Liver (tissue), 7 donors: ENCODE measurements at regions not wholly inside any gene's neighbourhood (a gene's known extent, or its start where the extent isn't known, plus 50 kb on each side); places are given as distances from the start of the nearest gene placed in this dataset.

Experiments
- DNase-seq: peaks from one replicate; pipeline ENCODE4 v3.0.0-alpha.2; 2017; ENCODE audit warnings: low spot score
- H3K27ac ChIP-seq, 2 donors: one replicate each; pipeline ENCODE4 v1.7.0; 2013; ENCODE audit warnings: inconsistent platforms in 2 of 2, low read length in 2 of 2, control low read depth in 1 of 2, low read depth in 1 of 2, mild to moderate bottlenecking in 1 of 2
- H3K27me3 ChIP-seq, 4 donors: one replicate each; pipeline versions ENCODE4 v1.6.1 to v1.7.0; 2013; ENCODE audit warnings: low read length in 3 of 4, inconsistent platforms in 1 of 4, mild to moderate bottlenecking in 1 of 4, moderate library complexity in 1 of 4; ENCODE audit not compliant: control insufficient read depth in 4 of 4, insufficient read depth in 4 of 4
- H3K36me3 ChIP-seq, 4 donors: one replicate each; pipeline versions ENCODE4 v1.6.1 to v1.7.0; 2013; ENCODE audit warnings: low read length in 3 of 4, mild to moderate bottlenecking in 3 of 4, low read depth in 1 of 4, moderate library complexity in 1 of 4; ENCODE audit not compliant: control insufficient read depth in 4 of 4, insufficient read depth in 3 of 4
- H3K4me1 ChIP-seq, 4 donors: one replicate each; pipeline versions ENCODE4 v1.6.1 to v1.7.0; 2013; ENCODE audit warnings: low read length in 3 of 4, mild to moderate bottlenecking in 3 of 4, moderate library complexity in 1 of 4; ENCODE audit not compliant: control insufficient read depth in 4 of 4, insufficient read depth in 4 of 4
- H3K4me3 ChIP-seq, 3 donors: one replicate each; pipeline versions ENCODE4 v1.6.1 to v1.7.0; 2013; ENCODE audit warnings: low read length in 3 of 3, control low read depth in 1 of 3, low read depth in 1 of 3, mild to moderate bottlenecking in 1 of 3
- H3K9ac ChIP-seq, 2 donors: one replicate each; pipeline ENCODE4 v1.7.0; 2013; ENCODE audit warnings: low read length in 2 of 2, mild to moderate bottlenecking in 2 of 2, moderate library complexity in 2 of 2, control low read depth in 1 of 2, low read depth in 1 of 2
- H3K9me3 ChIP-seq, 4 donors: one replicate each; pipeline versions ENCODE4 v1.6.1 to v1.7.0; 2013; ENCODE audit warnings: low read length in 3 of 4; ENCODE audit not compliant: control insufficient read depth in 4 of 4
- CTCF ChIP-seq: fragments of 150-350 bp; IDR thresholded peaks from 2 replicates; pipeline ENCODE4 v1.5.1; 2017; ENCODE audit warnings: improper control_type of control experiment, low read depth, low read length; ENCODE audit not compliant: missing input control
- EGR1 ChIP-seq, 2 donors: IDR thresholded peaks; 2 replicates each; pipeline ENCODE4 v1.6.1; 2016 to 2018; ENCODE audit warnings: antibody characterized with exemption in 2 of 2, low read depth in 2 of 2
- FOXA1 ChIP-seq: IDR thresholded peaks from 2 replicates; pipeline ENCODE4 v1.6.1; 2016; ENCODE audit warnings: antibody characterized with exemption
- FOXA2 ChIP-seq: IDR thresholded peaks from 2 replicates; pipeline ENCODE4 v1.6.1; 2016; ENCODE audit warnings: antibody characterized with exemption
- GABPA ChIP-seq, 2 donors: IDR thresholded peaks in 1 of 2; conservative IDR thresholded peaks in 1 of 2; 2 replicates each; pipeline ENCODE4 v1.6.1; 2016; ENCODE audit warnings: antibody characterized with exemption in 2 of 2, mild to moderate bottlenecking in 1 of 2, moderate library complexity in 1 of 2
- HNF4A ChIP-seq, 2 donors: conservative IDR thresholded peaks; 2 replicates each; pipeline ENCODE4 v1.6.1; 2016; ENCODE audit warnings: antibody characterized with exemption in 2 of 2, mild to moderate bottlenecking in 2 of 2
- HNF4G ChIP-seq: IDR thresholded peaks from 2 replicates; pipeline ENCODE4 v1.6.1; 2016; ENCODE audit warnings: antibody characterized with exemption
- JUND ChIP-seq, 2 donors: IDR thresholded peaks; 2 replicates each; pipeline ENCODE4 v1.6.1; 2016; ENCODE audit warnings: antibody characterized with exemption in 2 of 2
- MAX ChIP-seq: IDR thresholded peaks from 2 replicates; pipeline ENCODE4 v1.6.1; 2016; ENCODE audit warnings: antibody characterized with exemption
- NR2F2 ChIP-seq: IDR thresholded peaks from 2 replicates; pipeline ENCODE4 v1.6.1; 2016; ENCODE audit warnings: antibody characterized with exemption
- RAD21 ChIP-seq, 2 donors: IDR thresholded peaks; 2 replicates each; pipeline ENCODE4 v1.6.1; 2016; ENCODE audit warnings: antibody characterized with exemption in 2 of 2, mild to moderate bottlenecking in 2 of 2
- RXRA ChIP-seq, 2 donors: IDR thresholded peaks; 2 replicates each; pipeline ENCODE4 v1.6.1; 2017 to 2018; ENCODE audit warnings: antibody characterized with exemption in 2 of 2, mild to moderate bottlenecking in 1 of 2
- SP1 ChIP-seq: IDR thresholded peaks from 2 replicates; pipeline ENCODE4 v1.6.1; 2018; ENCODE audit warnings: antibody characterized with exemption, mild to moderate bottlenecking
- TAF1 ChIP-seq: conservative IDR thresholded peaks from 2 replicates; pipeline ENCODE4 v1.6.1; 2016; ENCODE audit warnings: antibody characterized with exemption, mild to moderate bottlenecking
- YY1 ChIP-seq: IDR thresholded peaks from 2 replicates; pipeline ENCODE4 v1.6.1; 2016; ENCODE audit warnings: antibody characterized with exemption, mild to moderate bottlenecking
- TF ChIP-seq, protein P1 (sequence below): IDR thresholded peaks from 2 replicates; pipeline ENCODE4 v1.6.1; 2016; ENCODE audit warnings: antibody characterized with exemption, mild to moderate bottlenecking
- TF ChIP-seq, protein P2 (sequence below): IDR thresholded peaks from 2 replicates; pipeline ENCODE4 v1.6.1; 2016; ENCODE audit warnings: antibody characterized with exemption
- TF ChIP-seq, protein P3 (sequence below): IDR thresholded peaks from 2 replicates; pipeline ENCODE4 v1.6.1; 2016; ENCODE audit warnings: antibody characterized with exemption
- donor health status: healthy.
- donor health status: healthy.
- donor health status: healthy.
- donor health status: healthy.

GRCh38 chr9:80550181-80550580 lies 978.4 kb downstream of the TLE4 start:
- no peak for TF ChIP-seq MAX
- no peak for TF ChIP-seq EGR1 (IDR thresholded peaks at IDR 0.05; ENCODE audit: low read depth in 2 of 2)
- no peak for TF ChIP-seq YY1
- no peak for TF ChIP-seq SP1
- TF ChIP-seq, protein P1, sequence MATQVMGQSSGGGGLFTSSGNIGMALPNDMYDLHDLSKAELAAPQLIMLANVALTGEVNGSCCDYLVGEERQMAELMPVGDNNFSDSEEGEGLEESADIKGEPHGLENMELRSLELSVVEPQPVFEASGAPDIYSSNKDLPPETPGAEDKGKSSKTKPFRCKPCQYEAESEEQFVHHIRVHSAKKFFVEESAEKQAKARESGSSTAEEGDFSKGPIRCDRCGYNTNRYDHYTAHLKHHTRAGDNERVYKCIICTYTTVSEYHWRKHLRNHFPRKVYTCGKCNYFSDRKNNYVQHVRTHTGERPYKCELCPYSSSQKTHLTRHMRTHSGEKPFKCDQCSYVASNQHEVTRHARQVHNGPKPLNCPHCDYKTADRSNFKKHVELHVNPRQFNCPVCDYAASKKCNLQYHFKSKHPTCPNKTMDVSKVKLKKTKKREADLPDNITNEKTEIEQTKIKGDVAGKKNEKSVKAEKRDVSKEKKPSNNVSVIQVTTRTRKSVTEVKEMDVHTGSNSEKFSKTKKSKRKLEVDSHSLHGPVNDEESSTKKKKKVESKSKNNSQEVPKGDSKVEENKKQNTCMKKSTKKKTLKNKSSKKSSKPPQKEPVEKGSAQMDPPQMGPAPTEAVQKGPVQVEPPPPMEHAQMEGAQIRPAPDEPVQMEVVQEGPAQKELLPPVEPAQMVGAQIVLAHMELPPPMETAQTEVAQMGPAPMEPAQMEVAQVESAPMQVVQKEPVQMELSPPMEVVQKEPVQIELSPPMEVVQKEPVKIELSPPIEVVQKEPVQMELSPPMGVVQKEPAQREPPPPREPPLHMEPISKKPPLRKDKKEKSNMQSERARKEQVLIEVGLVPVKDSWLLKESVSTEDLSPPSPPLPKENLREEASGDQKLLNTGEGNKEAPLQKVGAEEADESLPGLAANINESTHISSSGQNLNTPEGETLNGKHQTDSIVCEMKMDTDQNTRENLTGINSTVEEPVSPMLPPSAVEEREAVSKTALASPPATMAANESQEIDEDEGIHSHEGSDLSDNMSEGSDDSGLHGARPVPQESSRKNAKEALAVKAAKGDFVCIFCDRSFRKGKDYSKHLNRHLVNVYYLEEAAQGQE = no peak
- no peak for TF ChIP-seq TAF1
- TF ChIP-seq RAD21 (IDR thresholded peaks at IDR 0.05) = no peak
- no peak for TF ChIP-seq JUND (IDR thresholded peaks at IDR 0.05)
- no peak for TF ChIP-seq FOXA1
- TF ChIP-seq GABPA (IDR thresholded peaks at IDR 0.05 in 1 of 2, conservative IDR thresholded peaks at IDR 0.05 in 1 of 2) = no peak
- TF ChIP-seq, protein P2, sequence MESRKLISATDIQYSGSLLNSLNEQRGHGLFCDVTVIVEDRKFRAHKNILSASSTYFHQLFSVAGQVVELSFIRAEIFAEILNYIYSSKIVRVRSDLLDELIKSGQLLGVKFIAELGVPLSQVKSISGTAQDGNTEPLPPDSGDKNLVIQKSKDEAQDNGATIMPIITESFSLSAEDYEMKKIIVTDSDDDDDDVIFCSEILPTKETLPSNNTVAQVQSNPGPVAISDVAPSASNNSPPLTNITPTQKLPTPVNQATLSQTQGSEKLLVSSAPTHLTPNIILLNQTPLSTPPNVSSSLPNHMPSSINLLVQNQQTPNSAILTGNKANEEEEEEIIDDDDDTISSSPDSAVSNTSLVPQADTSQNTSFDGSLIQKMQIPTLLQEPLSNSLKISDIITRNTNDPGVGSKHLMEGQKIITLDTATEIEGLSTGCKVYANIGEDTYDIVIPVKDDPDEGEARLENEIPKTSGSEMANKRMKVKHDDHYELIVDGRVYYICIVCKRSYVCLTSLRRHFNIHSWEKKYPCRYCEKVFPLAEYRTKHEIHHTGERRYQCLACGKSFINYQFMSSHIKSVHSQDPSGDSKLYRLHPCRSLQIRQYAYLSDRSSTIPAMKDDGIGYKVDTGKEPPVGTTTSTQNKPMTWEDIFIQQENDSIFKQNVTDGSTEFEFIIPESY = no peak
- TF ChIP-seq NR2F2 = no peak
- TF ChIP-seq, protein P3, sequence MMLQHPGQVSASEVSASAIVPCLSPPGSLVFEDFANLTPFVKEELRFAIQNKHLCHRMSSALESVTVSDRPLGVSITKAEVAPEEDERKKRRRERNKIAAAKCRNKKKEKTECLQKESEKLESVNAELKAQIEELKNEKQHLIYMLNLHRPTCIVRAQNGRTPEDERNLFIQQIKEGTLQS = no peak
- TF ChIP-seq RXRA (IDR thresholded peaks at IDR 0.05) = no peak
- no peak for TF ChIP-seq HNF4G
- no peak for TF ChIP-seq HNF4A (conservative IDR thresholded peaks at IDR 0.05)
- no peak for TF ChIP-seq CTCF
- no peak for TF ChIP-seq FOXA2
- Histone ChIP-seq H3K36me3 (no peaks in the 10 kb centered on the region), H3K9me3 (no peaks in the 10 kb centered on the region), H3K27me3 (no peaks in the 10 kb centered on the region), H3K4me1 (no peaks in the 10 kb centered on the region), H3K27ac (no peak overlapping the region), H3K9ac (no peak overlapping the region), H3K4me3 (no peak overlapping the region)
- no peak for DNase-seq
